ENCODE measurements at regions not wholly inside any gene's neighbourhood (a gene's known extent, or its start where the extent isn't known, plus 50 kb on each side); places are given as distances from the start of the nearest gene placed in this dataset.

DNA sequence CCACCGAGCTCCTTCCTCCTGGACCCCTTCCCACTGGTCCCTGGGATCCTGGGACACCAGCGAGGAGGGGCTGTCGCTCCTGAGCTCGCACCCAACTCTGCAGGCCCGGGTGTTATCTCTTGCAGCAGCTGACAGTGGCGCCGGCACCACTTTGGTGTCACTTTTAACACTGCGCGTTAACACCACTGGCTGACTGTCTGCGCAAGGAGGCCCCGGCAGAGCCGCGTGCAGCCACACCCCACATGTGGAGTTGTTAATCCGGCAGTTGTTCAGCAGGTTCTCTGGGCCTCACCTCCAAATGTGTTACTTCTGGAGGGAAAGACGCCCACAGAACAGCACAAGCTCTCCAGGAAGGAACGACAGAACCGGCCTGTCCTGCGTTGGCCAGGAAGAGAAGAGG lies 155.0 kb upstream of the GLI2 start:
- DNase-seq (ENCODE audit: low read depth in 2 of 3, low spot score in 2 of 3): no peak

GRCh38 chr2:120583121-120583520 lies 152.5 kb upstream of the GLI2 start:
- DNase-seq (ENCODE audit: low read depth in 2 of 3, low spot score in 2 of 3): no peak

GRCh38 chr2:120583851-120584570 lies 151.7 kb upstream of the GLI2 start:
- DNase-seq (ENCODE audit: low read depth in 2 of 3, low spot score in 2 of 3): no peak

- no peak for DNase-seq (ENCODE audit: low read depth in 2 of 3, low spot score in 2 of 3)
Measured at GRCh38 chr2:120586507-120587278, 149.0 kb upstream of the GLI2 start.

DNA sequence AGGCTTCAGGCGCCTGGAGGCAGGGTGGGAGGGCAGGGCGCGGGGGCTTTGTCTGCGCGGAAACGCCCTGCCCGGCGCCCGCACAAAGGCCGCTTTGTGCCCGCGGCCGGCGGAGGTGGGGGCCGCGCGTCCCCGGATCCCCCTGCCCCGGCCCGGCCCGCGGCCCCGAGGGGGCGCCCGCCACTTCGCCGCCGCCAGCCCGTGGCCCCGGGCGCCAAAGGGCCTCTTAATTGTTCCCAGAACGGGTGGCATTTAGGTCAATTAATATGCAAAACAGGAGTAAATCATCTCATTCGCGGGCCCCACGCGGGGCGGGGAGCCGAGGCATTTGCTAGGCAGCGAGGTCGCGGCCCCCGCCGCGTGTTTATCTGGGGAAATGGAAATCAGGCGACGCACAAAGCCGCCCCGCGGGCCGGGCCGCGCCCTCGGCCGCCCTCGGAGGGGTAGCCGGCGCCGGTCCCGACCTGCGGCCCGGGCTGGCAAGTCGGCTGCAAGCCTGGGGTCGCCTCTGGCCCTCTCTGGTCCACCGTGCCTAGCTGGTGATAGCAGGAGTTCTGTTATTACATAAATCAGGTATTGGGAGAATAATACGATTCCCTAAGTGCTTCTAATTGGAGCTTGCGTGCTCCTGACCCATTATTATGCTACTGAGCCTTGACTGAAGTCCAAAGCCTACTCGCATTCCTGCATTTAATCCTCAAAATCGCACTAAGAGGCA lies 148.2 kb upstream of the GLI2 start:
- no peak for DNase-seq (ENCODE audit: low read depth in 2 of 3, low spot score in 2 of 3)

- no peak for DNase-seq (ENCODE audit: low read depth in 2 of 3, low spot score in 2 of 3)
Measured at GRCh38 chr2:120587997-120588336, 147.7 kb upstream of the GLI2 start.

DNA sequence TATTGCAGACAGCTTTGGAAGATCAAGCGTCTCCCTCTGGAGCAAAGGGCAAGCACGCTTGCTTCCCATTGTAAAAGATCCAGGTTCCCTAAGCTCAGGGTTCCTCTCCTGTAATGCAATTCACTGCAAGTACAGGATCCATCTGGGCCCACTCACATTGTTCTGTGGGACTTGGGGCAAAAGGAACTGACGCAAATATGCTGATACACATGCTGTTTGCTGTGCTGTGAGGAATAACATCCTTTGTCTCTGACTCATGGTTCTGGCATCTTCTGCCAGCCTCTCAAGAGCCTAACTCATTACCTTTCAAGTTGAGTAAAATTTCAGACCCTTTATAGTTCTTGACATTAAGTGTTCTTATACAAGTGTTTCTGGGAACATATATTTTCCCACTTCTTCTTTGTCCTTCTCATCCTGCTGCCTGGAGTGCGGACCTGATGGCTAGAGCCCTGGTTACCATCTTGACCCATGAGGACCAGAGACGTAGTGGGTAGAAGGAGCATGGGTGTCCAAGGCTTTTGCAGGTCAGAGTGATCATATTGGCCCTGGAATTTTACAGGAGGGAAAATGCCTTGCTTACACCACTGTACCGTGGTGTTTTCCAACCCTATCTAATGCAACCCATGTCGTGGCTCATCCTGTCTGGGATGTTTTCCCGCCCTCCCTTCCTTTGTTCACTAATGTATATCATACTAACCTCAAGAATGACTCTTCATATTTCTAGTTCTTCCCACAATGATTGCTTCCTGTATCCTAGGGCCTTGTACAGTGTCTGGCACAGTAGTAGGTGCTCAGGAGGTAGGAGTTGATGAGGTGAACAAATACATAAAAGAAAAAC lies 145.7 kb upstream of the GLI2 start:
- DNase-seq (ENCODE audit: low read depth in 2 of 3, low spot score in 2 of 3): no peak

DNA sequence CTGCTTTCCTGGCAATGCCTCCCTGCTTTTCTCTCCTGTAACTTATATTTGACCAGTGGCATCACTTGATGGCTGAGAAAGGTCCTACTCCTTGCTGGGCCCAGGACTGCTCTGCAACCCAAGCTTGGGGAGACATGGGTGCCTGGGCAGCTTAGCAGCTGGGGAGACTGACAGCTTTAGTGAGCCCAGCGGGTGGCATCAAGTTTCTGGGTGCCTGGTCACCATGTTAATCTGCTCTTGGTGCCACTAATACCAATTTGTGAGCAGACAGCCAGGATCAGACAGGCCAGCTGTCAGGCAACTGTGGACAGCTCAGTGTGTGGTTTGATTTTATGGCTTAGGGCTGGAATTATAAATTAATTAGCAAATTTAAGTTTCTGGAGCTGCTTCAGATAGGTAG lies 144.8 kb upstream of the GLI2 start:
- DNase-seq (ENCODE audit: low read depth in 2 of 3, low spot score in 2 of 3): no peak

DNA sequence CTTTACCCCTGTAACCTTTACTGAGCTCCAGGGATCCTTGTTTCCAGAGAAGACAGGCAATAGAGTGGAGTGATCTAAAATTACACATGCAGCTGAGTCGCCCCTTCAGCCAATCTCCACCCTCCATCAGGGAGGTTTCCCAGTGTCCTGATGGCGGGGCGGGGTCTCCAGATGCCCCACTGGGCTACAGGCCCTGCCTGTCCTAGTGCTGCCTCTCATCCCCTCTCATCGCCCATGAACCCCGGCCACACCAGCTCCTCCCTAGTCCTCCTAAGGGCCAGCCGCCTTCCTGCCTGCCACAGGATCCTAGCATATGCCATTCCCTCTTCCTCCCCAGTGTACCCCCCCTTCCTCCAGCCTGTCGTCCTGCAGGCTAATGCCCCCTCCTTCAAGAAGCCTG lies 144.1 kb upstream of the GLI2 start:
- DNase-seq (ENCODE audit: low read depth in 2 of 3, low spot score in 2 of 3): no peak

- no peak for DNase-seq (ENCODE audit: low read depth in 2 of 3, low spot score in 2 of 3)
Measured at GRCh38 chr2:120592084-120592483, 143.6 kb upstream of the GLI2 start.

DNA sequence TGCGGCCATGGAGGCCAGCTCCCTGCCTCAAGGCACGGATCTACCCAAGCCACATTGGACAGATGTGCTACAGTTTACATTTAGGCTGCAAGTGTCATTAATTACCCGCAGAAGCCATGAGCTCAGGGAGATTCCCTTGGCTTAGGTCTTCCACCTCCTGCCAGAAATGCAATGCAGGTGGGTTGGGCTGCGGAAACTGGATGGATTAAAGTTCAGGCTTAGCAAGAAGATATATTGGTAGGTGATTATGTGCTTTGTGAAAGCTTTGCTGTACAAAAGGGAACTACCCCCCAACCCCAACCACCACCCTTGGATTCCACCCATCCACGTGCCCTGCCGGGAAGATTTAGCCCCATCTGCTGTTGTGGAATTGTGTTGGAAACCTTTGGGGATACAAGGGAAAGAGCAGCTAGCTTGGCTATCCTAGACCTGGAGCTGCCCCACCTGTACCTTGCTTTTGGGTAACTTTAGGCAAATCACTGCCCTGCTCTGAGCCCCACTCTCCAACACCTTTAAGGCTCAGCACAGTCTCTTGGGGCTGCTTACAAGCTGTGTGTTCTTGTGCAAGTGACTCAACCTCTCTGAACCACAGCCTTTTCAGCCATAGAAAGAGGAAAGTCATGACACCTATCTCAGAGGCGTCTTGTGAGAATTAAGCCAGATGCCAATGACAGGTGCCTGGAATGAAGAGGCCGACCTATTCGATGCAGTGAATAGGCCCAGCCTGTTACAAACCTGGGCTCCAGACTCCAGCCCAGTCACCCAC lies 141.6 kb upstream of the GLI2 start:
- DNase-seq (ENCODE audit: low read depth in 2 of 3, low spot score in 2 of 3): no peak

GRCh38 chr2:120594856-120595685 lies 140.6 kb upstream of the GLI2 start:
- DNase-seq (ENCODE audit: low read depth in 2 of 3, low spot score in 2 of 3): no peak

DNA sequence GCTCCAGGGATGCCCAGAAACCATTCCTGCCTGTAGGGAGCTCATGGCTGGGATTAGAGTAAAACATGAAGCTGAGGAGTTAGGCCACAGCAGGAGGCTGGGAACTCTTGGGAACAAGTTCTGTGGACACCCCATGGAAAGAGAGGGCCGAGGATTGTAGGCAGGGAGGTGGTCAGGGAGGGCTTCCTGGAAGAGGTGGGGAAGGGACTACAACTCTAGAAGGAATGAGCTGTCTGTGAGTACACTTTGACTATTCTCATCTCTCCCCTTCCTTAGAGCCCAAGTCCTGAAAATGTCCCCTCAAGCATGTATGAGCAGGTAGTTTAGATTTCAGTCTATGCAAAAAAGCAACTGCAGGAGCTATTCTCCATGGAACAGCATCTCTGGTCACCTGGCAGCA lies 139.9 kb upstream of the GLI2 start:
- DNase-seq (ENCODE audit: low read depth in 2 of 3, low spot score in 2 of 3): no peak

GRCh38 chr2:120596191-120596811 lies 139.4 kb upstream of the GLI2 start:
- DNase-seq (ENCODE audit: low read depth in 2 of 3, low spot score in 2 of 3): no peak

GRCh38 chr2:120596990-120597594 lies 138.6 kb upstream of the GLI2 start:
- DNase-seq (ENCODE audit: low read depth in 2 of 3, low spot score in 2 of 3): no peak

DNA sequence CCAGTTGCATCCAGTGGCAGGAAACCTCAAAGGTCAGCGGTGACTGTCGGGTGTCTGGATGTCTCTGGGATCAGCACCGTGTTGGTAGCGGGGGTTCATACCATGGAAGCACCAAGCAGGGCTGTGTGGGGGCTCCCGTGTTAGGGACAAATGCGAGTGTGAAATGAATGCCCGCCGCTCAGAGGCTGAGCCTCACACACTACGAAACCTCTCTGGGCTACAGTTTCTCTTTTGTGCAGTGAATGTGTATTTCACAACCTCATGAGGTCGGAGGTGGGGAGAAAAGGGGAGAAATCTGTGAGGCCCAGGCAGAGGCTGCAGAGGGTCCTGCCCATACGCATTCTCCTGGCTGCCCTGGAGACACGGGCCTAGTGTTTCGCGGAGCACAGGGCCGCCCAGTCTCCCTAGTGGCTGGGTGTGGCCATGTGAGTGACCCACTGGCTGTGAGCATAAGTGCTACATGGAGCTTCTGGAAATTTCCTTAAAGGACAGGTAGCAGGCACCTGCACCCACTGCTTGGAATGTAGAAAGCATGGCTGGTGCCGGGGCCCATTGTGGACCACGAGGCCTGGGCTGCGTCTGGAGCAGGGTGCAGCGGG lies 138.0 kb upstream of the GLI2 start:
- no peak for DNase-seq (ENCODE audit: low read depth in 2 of 3, low spot score in 2 of 3)

GRCh38 chr2:120598416-120598815 lies 137.3 kb upstream of the GLI2 start:
- DNase-seq (ENCODE audit: low read depth in 2 of 3, low spot score in 2 of 3): no peak

DNA sequence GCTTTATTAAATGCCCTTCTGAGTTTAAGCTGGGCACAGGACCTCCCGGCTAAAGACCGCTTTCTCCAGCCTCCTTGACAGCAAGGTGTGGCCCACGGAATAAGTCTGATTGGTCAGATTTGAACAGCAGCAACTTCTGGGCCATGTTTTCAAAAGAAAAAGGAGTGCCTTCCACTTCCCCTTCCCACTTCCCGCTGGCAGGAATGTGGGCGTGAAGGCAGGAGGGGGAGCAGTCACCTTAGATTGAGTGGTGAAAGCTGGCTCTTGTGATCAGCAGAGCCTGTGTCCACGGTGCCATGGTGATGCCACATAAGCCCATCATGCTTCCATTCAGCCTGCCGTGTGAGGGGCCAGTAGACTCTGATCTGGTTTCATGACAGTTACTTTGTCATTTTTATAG lies 136.6 kb upstream of the GLI2 start:
- no peak for DNase-seq (ENCODE audit: low read depth in 2 of 3, low spot score in 2 of 3)

Measured in activated CD8-positive, alpha-beta memory T cell treated with anti-CD3 and anti-CD28 coated beads for 48 hours (primary cell).